ENCODE measurements at regions not wholly inside any gene's neighbourhood (a gene's known extent, or its start where the extent isn't known, plus 50 kb on each side); places are given as distances from the start of the nearest gene placed in this dataset.

GRCh38 chr5:102561894-102562760, 63.3 kb upstream of the SLCO6A1 start:
- no peak for TF ChIP-seq ZNF274 (IDR thresholded peaks at IDR 0.05; ENCODE audit: low read depth, low read length)
- no peak for TF ChIP-seq SUZ12 (IDR thresholded peaks at IDR 0.05; ENCODE audit: extremely low read depth, insufficient read depth, insufficient read length)
- no peak for TF ChIP-seq YY1 (IDR thresholded peaks at IDR 0.05; ENCODE audit: insufficient read depth, insufficient read length)
